DND-41 (cell line): ENCODE measurements at regions not wholly inside any gene's neighbourhood (a gene's known extent, or its start where the extent isn't known, plus 50 kb on each side); places are given as distances from the start of the nearest gene placed in this dataset.

ENCODE experiments used
- ATAC-seq: fragments of 200-7000 bp; cut with Tn5 transposase; 3 replicates; pipeline ENCODE4 v1.9.1; 2021; ENCODE audit warnings: low read depth; ENCODE audit not compliant: insufficient read depth
- DNase-seq: peaks from one replicate; pipeline ENCODE4 v3.0.0-alpha.2; 2020
- H2AFZ ChIP-seq: 2 replicates; pipeline ENCODE4 v1.6.0; 2012; ENCODE audit warnings: low read depth, low read length
- H3K27ac ChIP-seq: 2 replicates; pipeline ENCODE4 v1.5.1; 2012; ENCODE audit warnings: low read length, inconsistent platforms
- H3K27me3 ChIP-seq: fragments of 200-600 bp; sonication (generic); 2 replicates; pipeline ENCODE4 v1.6.0; 2012; ENCODE audit warnings: low read length, mild to moderate bottlenecking, inconsistent platforms; ENCODE audit not compliant: insufficient read depth, poor library complexity
- H3K36me3 ChIP-seq: 2 replicates; pipeline ENCODE4 v1.5.1; 2012; ENCODE audit warnings: low read length, inconsistent platforms; ENCODE audit not compliant: insufficient read depth
- H3K4me1 ChIP-seq: 2 replicates; pipeline ENCODE4 v1.5.1; 2012; ENCODE audit warnings: mild to moderate bottlenecking, low read length; ENCODE audit not compliant: insufficient read depth
- H3K4me2 ChIP-seq: 2 replicates; pipeline ENCODE4 v1.6.0; 2012; ENCODE audit warnings: mild to moderate bottlenecking, moderate library complexity, low read length, inconsistent platforms; ENCODE audit not compliant: insufficient read depth
- H3K4me3 ChIP-seq, 2 experiments: fragments of 200-600 bp in 1 of 2; shearing (Covaris generic) in 1 of 2; 2 replicates each; pipeline ENCODE4 v1.5.1; 2012 to 2016; ENCODE audit warnings: inconsistent platforms in 2 of 2, low read length in 2 of 2, mild to moderate bottlenecking in 2 of 2, low read depth in 1 of 2, moderate library complexity in 1 of 2
- H3K79me2 ChIP-seq: 2 replicates; pipeline ENCODE4 v1.6.0; 2012; ENCODE audit warnings: low read length, inconsistent platforms; ENCODE audit not compliant: insufficient read depth
- H3K9ac ChIP-seq: 2 replicates; pipeline ENCODE4 v1.6.0; 2012; ENCODE audit warnings: low read depth, mild to moderate bottlenecking, inconsistent platforms, low read length, moderate library complexity
- H3K9me3 ChIP-seq: 2 replicates; pipeline ENCODE4 v1.5.1; 2012; ENCODE audit warnings: low read length, moderate library complexity, mild to moderate bottlenecking, inconsistent platforms; ENCODE audit not compliant: insufficient read depth, severe bottlenecking
- H4K20me1 ChIP-seq: 2 replicates; pipeline ENCODE4 v1.6.0; 2012; ENCODE audit warnings: low read length; ENCODE audit not compliant: insufficient read depth
- EZH2 ChIP-seq: IDR thresholded peaks from 3 replicates; pipeline ENCODE4 v1.6.1; 2012; ENCODE audit warnings: borderline replicate concordance, low read depth, mild to moderate bottlenecking, moderate library complexity, low read length, inconsistent platforms; ENCODE audit not compliant: severe bottlenecking
- TF ChIP-seq, protein P1 (sequence below): IDR thresholded peaks from 2 replicates; pipeline ENCODE4 v1.5.1; 2012; ENCODE audit warnings: borderline replicate concordance, low read length, moderate library complexity, mild to moderate bottlenecking; ENCODE audit not compliant: poor library complexity, severe bottlenecking; ENCODE audit errors: extremely low read depth

DNA sequence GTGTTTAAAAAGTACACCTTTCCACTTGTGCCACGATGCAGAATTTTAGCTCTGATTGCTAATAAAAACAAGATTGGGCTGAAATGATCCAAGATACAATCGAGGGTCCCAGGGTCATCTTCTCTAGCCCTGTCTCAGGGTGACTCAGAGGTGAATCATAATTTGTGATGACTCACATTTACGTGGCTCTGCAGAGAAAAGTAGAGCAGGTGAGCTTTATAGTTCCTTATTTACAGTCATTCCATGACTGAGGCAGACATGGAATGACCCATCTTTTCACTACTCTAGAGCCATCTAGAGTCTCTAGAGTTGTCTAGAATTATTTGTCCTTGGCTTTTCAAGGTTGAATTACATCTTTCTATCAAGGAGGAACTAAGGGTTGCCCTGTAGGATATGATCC lies 155.2 kb downstream of the GAS1 start:
- no peaks in the 10 kb centered on the region for H3K4me1 ChIP-seq
- H3K4me2 ChIP-seq: no peak overlapping the region
- H3K9ac ChIP-seq: no peak overlapping the region
- H2AFZ ChIP-seq: no peak overlapping the region
- H3K9me3 ChIP-seq: no peaks in the 10 kb centered on the region
- no peaks in the 10 kb centered on the region for H4K20me1 ChIP-seq
- H3K27ac ChIP-seq: no peak overlapping the region
- H3K79me2 ChIP-seq: no peaks in the 10 kb centered on the region
- TF ChIP-seq EZH2: no peak
- TF ChIP-seq, protein P1, sequence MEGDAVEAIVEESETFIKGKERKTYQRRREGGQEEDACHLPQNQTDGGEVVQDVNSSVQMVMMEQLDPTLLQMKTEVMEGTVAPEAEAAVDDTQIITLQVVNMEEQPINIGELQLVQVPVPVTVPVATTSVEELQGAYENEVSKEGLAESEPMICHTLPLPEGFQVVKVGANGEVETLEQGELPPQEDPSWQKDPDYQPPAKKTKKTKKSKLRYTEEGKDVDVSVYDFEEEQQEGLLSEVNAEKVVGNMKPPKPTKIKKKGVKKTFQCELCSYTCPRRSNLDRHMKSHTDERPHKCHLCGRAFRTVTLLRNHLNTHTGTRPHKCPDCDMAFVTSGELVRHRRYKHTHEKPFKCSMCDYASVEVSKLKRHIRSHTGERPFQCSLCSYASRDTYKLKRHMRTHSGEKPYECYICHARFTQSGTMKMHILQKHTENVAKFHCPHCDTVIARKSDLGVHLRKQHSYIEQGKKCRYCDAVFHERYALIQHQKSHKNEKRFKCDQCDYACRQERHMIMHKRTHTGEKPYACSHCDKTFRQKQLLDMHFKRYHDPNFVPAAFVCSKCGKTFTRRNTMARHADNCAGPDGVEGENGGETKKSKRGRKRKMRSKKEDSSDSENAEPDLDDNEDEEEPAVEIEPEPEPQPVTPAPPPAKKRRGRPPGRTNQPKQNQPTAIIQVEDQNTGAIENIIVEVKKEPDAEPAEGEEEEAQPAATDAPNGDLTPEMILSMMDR: no peak
- ATAC-seq (no peak), DNase-seq (no peak)
- H3K36me3 ChIP-seq: no peaks in the 10 kb centered on the region
- H3K27me3 ChIP-seq: no peaks in the 10 kb centered on the region
- H3K4me3 ChIP-seq: no peak overlapping the region

DNA sequence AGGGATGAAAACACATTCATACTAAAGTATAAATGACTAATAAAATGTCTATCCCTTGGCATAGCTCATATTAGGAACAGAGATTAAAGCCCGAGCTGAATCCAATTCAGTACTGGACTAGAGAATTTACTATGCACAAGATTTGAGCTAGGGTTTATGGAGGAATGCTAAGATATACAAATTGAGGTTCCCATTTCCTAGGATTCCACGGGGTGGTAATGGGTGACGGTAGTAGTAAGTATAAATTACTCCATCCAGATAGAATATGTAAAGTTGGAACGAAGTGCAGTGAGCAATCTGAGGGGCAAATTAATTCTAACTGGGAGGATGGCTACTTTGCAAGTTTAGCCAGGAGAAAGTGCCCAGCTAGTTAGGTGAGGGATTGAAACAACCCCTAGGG lies 156.5 kb downstream of the GAS1 start:
- Histone ChIP-seq H3K4me1 (no peaks in the 10 kb centered on the region), H3K9me3 (no peaks in the 10 kb centered on the region), H3K9ac (no peak overlapping the region), H3K27me3 (no peaks in the 10 kb centered on the region), H3K79me2 (no peaks in the 10 kb centered on the region), H4K20me1 (no peaks in the 10 kb centered on the region), H3K4me3 (no peak overlapping the region), H3K36me3 (no peaks in the 10 kb centered on the region), H3K4me2 (no peak overlapping the region), H2AFZ (no peak overlapping the region), H3K27ac (no peak overlapping the region)
- DNase-seq: no peak
- TF ChIP-seq, protein P1: no peak
- TF ChIP-seq EZH2: no peak
- no peak for ATAC-seq

DNA sequence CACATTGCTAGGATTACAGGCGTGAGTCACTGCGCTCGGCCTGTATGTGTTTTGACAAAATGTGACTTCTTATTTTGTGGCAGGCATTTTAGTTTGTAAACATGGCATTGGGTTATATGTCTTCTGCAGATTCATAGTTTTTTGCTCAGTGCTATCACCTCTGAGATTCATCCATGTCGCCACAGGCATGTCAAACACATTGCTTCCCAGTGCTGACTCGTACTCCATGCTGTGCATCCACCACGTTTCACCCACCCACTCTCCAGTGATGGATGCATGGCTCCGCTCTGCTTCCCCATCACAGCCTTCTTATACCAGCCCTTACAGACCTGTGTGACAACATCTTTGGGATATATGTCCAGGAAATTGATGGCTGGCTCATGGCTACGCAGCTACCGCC lies 158.8 kb downstream of the GAS1 start:
- DNase-seq: no peak
- Histone ChIP-seq H3K36me3 (no peaks in the 10 kb centered on the region), H3K9me3 (no peaks in the 10 kb centered on the region), H2AFZ (no peak overlapping the region), H3K4me1 (no peaks in the 10 kb centered on the region), H3K4me3 (no peak overlapping the region), H4K20me1 (no peaks in the 10 kb centered on the region), H3K27me3 (no peaks in the 10 kb centered on the region), H3K27ac (no peak overlapping the region), H3K4me2 (no peak overlapping the region), H3K9ac (no peak overlapping the region), H3K79me2 (no peaks in the 10 kb centered on the region)
- TF ChIP-seq, protein P1: no peak
- no peak for TF ChIP-seq EZH2
- ATAC-seq: no peak

DNA sequence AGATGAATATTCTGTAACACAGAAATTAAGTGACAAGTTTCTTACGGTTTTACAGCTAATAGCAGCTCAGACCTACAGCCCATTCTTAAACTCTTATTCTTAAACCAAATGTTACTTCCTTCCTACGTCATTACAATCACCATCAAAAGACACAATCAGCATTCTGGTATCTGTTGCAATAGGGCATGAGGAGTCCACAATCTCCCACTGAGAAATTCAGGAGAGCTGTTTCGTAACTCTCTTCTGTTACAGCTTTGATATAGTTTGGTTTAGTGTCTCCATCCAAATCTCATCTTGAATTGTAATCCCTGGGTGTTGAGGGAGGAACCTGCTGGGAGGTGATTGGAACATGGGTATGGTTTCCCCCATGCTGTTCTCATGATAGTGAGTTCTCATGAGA lies 163.4 kb downstream of the GAS1 start:
- Histone ChIP-seq H3K9ac (no peak overlapping the region), H3K79me2 (no peaks in the 10 kb centered on the region), H3K4me3 (no peak overlapping the region), H3K27ac (no peak overlapping the region), H3K9me3 (no peaks in the 10 kb centered on the region), H3K36me3 (no peaks in the 10 kb centered on the region), H2AFZ (no peak overlapping the region), H3K4me2 (no peak overlapping the region), H3K4me1 (no peaks in the 10 kb centered on the region), H3K27me3 (no peaks in the 10 kb centered on the region), H4K20me1 (no peaks in the 10 kb centered on the region)
- no peak for TF ChIP-seq EZH2
- TF ChIP-seq, protein P1: no peak
- DNase-seq (no peak), ATAC-seq (no peak)
